Smooth muscle cell (in vitro differentiated cells): ENCODE measurements at regions not wholly inside any gene's neighbourhood (a gene's known extent, or its start where the extent isn't known, plus 50 kb on each side); places are given as distances from the start of the nearest gene placed in this dataset.
A peak's percentile ranks its signal among the peaks of the same experiment; 100 is the strongest.

Source experiments
- DNase-seq: peaks from one replicate; lab custom pipeline; 2025; ENCODE audit not compliant: unreplicated experiment; lab: John Stamatoyannopoulos, UW
- H2AFZ ChIP-seq: fragments of 200-600 bp; sonication (generic); 2 replicates; pipeline ENCODE4 v1.6.0; 2016; ENCODE audit warnings: antibody characterized with exemption, low read depth, mild to moderate bottlenecking
- H3F3A ChIP-seq: fragments of 200-600 bp; sonication (generic); 2 replicates; pipeline ENCODE4 v1.6.0; 2017; ENCODE audit warnings: antibody characterized with exemption, low read depth
- H3K27ac ChIP-seq: fragments of 200-600 bp; sonication (generic); 2 replicates; pipeline ENCODE4 v1.5.1; 2016; ENCODE audit warnings: low read depth, mild to moderate bottlenecking
- H3K27me3 ChIP-seq: fragments of 200-600 bp; sonication (generic); 2 replicates; pipeline ENCODE4 v1.6.1; 2016; ENCODE audit warnings: low read depth, mild to moderate bottlenecking
- H3K36me3 ChIP-seq: fragments of 200-600 bp; sonication (generic); 2 replicates; pipeline ENCODE4 v1.5.1; 2016; ENCODE audit warnings: low read depth
- H3K4me1 ChIP-seq: fragments of 200-600 bp; sonication (generic); 2 replicates; pipeline ENCODE4 v1.5.1; 2016; ENCODE audit warnings: low read depth
- H3K4me2 ChIP-seq: fragments of 200-600 bp; sonication (generic); 2 replicates; pipeline ENCODE4 v1.6.0; 2016; ENCODE audit warnings: mild to moderate bottlenecking
- H3K4me3 ChIP-seq: fragments of 200-600 bp; sonication (generic); 2 replicates; pipeline ENCODE4 v1.5.1; 2016; ENCODE audit warnings: mild to moderate bottlenecking
- H3K79me2 ChIP-seq: fragments of 200-600 bp; sonication (generic); 2 replicates; pipeline ENCODE4 v1.6.0; 2016; ENCODE audit warnings: low read depth, mild to moderate bottlenecking
- H3K9ac ChIP-seq: fragments of 200-600 bp; sonication (generic); 2 replicates; pipeline ENCODE4 v1.6.0; 2016; ENCODE audit warnings: low read depth
- H3K9me3 ChIP-seq: fragments of 200-600 bp; sonication (generic); replicated peaks from 2 replicates; pipeline ENCODE4 v1.5.1; 2016; ENCODE audit warnings: low read depth
- H4K20me1 ChIP-seq: fragments of 200-600 bp; sonication (generic); 2 replicates; pipeline ENCODE4 v1.6.0; 2016; ENCODE audit warnings: low read depth
- WGBS: methylation state at CpG from one replicate; pipeline ENCODE4 v1.1.7; 2016; ENCODE audit warnings: low lambda C conversion rate; 5-methylcytosine and 5-hydroxymethylcytosine counted together
- TF ChIP-seq, protein P1 (sequence below): fragments of 200-600 bp; sonication (generic); IDR thresholded peaks from 2 replicates; pipeline ENCODE4 v1.5.1; 2017; ENCODE audit warnings: borderline replicate concordance, mild to moderate bottlenecking, antibody characterized with exemption; ENCODE audit not compliant: insufficient read depth, poor library complexity, severe bottlenecking

DNA sequence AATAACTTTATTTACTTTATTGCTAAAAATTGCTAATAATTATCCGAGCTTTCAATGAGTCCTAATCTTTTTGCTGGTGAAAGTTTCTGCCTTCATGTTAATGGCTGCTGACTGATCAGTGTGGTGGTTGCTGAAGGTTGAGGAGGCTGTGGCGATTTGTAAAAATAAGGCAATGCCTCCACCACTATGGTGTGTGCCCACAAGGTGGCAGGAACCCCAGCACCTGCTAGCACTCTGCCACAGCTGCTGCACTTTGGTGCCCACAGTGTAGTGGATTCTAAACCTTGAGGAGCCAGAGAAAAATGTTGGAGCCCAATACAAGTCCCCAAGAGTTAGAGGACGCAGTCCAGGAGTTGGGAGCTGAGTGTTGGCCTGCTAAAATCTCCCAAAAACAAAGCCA is 1237.1 kb downstream of the PCDH19 start:
- TF ChIP-seq, protein P1, sequence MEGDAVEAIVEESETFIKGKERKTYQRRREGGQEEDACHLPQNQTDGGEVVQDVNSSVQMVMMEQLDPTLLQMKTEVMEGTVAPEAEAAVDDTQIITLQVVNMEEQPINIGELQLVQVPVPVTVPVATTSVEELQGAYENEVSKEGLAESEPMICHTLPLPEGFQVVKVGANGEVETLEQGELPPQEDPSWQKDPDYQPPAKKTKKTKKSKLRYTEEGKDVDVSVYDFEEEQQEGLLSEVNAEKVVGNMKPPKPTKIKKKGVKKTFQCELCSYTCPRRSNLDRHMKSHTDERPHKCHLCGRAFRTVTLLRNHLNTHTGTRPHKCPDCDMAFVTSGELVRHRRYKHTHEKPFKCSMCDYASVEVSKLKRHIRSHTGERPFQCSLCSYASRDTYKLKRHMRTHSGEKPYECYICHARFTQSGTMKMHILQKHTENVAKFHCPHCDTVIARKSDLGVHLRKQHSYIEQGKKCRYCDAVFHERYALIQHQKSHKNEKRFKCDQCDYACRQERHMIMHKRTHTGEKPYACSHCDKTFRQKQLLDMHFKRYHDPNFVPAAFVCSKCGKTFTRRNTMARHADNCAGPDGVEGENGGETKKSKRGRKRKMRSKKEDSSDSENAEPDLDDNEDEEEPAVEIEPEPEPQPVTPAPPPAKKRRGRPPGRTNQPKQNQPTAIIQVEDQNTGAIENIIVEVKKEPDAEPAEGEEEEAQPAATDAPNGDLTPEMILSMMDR = no peak
- Histone ChIP-seq H3K9me3 (no peaks in the 10 kb centered on the region), H3K4me1 (no peaks in the 10 kb centered on the region), H3K4me3 (no peak overlapping the region), H3K27me3 (no peaks in the 10 kb centered on the region), H3K36me3 (no peaks in the 10 kb centered on the region), H4K20me1 (no peaks in the 10 kb centered on the region), H3K9ac (no peak overlapping the region), H3K79me2 (no peaks in the 10 kb centered on the region), H3K27ac (no peak overlapping the region), H2AFZ (no peak overlapping the region), H3F3A (no peaks in the 10 kb centered on the region), H3K4me2 (no peak overlapping the region)
- WGBS = 86% methylated on average over 3 of the region's 3 CpGs
- no peak for DNase-seq

DNA sequence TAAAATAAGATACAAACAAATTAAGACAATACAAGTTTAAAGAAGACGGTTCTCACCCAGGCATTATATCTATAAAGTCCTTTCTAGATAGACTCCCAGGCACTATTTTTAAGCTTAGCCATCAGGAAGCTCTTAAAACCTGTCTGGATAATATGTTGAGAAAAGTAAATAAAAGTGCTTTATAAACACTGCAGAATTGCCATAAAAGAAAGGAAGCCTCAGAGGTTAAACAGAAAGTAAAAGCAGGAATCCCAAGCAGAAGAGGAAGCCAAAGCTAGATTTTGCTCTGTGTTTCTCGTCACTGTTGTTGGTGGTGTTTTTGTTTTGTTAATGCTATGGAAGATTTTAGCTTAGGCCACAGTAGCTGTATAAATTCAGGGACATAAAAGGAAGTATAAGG is 1267.3 kb downstream of the PCDH19 start:
- Histone ChIP-seq H3K79me2 (no peaks in the 10 kb centered on the region), H3F3A (no peaks in the 10 kb centered on the region), H3K27ac (no peak overlapping the region), H3K4me2 (peak overlapping the region; percentile 55), H3K36me3 (no peaks in the 10 kb centered on the region), H3K4me3 (no peak overlapping the region), H4K20me1 (no peaks in the 10 kb centered on the region), H3K27me3 (no peaks in the 10 kb centered on the region), H2AFZ (peak overlapping the region; percentile 64), H3K9ac (no peak overlapping the region), H3K4me1 (peaks cover 3% of the 10 kb centered on the region), H3K9me3 (peaks cover 5% of the 10 kb centered on the region)
- TF ChIP-seq, protein P1 = no peak
- DNase-seq = no peak
- 31% methylated on average over 2 of the region's 2 CpGs for WGBS

DNA sequence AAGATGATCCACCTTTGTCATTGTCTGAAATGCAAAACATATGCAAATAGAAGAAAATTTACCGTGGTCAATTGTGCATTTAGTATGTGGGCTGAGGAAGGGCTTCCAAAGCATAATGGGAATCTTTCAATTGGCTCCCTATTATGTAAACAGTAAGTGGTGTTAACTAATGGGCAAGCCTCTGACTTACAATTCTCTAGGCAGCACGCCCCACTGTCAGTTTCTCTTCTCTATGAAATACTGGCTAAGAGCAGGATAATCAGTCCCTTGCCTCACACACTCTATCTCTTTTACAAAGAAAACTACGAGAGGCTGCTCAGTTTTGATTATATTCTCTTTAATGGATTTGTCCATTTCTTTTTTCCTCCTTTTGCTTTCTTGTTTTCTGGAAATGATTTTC is 1272.6 kb downstream of the PCDH19 start:
- no peaks in the 10 kb centered on the region for H3F3A ChIP-seq
- no peak overlapping the region for H3K27ac ChIP-seq
- no peaks in the 10 kb centered on the region for H4K20me1 ChIP-seq
- no peak overlapping the region for H3K9ac ChIP-seq
- H3K4me1 ChIP-seq = peaks cover 9% of the 10 kb centered on the region
- no peak for DNase-seq
- H3K9me3 ChIP-seq = no peaks in the 10 kb centered on the region
- 60% methylated on average over 3 of the region's 3 CpGs for WGBS
- H3K79me2 ChIP-seq = no peaks in the 10 kb centered on the region
- TF ChIP-seq, protein P1 = no peak
- H3K36me3 ChIP-seq = no peaks in the 10 kb centered on the region
- no peak overlapping the region for H3K4me3 ChIP-seq
- peak overlapping the region; percentile 37 for H2AFZ ChIP-seq
- no peaks in the 10 kb centered on the region for H3K27me3 ChIP-seq
- H3K4me2 ChIP-seq = no peak overlapping the region

DNA sequence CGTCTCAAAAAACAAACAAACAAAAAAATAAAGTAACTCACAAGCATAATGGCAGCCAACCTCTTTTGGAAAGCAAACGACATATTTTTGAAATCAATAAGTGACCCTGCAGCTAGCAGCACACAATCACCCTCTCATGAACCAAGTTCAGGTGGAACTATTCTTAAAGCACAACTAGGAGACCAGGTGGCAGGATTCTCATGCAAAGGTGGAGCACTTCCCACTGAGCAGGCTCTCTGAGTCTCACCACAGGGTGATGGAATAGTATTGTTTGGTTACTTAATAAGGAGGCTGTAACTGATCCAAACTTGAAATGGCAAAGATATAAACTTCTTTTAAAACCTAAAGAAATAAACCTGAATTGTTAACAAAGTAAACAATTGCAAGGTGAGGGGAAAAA is 1293.1 kb downstream of the PCDH19 start:
- Histone ChIP-seq H3F3A (no peaks in the 10 kb centered on the region), H3K36me3 (no peaks in the 10 kb centered on the region), H3K27ac (no peak overlapping the region), H3K9ac (no peak overlapping the region), H3K4me1 (no peaks in the 10 kb centered on the region), H3K27me3 (no peaks in the 10 kb centered on the region), H3K79me2 (no peaks in the 10 kb centered on the region), H3K4me3 (no peak overlapping the region), H4K20me1 (no peaks in the 10 kb centered on the region), H2AFZ (no peak overlapping the region), H3K9me3 (no peaks in the 10 kb centered on the region), H3K4me2 (no peak overlapping the region)
- 58% methylated on average over 2 of the region's 2 CpGs for WGBS
- DNase-seq = no peak
- TF ChIP-seq, protein P1 = no peak
